ENCODE measurements at regions not wholly inside any gene's neighbourhood (a gene's known extent, or its start where the extent isn't known, plus 50 kb on each side); places are given as distances from the start of the nearest gene placed in this dataset.

DNA sequence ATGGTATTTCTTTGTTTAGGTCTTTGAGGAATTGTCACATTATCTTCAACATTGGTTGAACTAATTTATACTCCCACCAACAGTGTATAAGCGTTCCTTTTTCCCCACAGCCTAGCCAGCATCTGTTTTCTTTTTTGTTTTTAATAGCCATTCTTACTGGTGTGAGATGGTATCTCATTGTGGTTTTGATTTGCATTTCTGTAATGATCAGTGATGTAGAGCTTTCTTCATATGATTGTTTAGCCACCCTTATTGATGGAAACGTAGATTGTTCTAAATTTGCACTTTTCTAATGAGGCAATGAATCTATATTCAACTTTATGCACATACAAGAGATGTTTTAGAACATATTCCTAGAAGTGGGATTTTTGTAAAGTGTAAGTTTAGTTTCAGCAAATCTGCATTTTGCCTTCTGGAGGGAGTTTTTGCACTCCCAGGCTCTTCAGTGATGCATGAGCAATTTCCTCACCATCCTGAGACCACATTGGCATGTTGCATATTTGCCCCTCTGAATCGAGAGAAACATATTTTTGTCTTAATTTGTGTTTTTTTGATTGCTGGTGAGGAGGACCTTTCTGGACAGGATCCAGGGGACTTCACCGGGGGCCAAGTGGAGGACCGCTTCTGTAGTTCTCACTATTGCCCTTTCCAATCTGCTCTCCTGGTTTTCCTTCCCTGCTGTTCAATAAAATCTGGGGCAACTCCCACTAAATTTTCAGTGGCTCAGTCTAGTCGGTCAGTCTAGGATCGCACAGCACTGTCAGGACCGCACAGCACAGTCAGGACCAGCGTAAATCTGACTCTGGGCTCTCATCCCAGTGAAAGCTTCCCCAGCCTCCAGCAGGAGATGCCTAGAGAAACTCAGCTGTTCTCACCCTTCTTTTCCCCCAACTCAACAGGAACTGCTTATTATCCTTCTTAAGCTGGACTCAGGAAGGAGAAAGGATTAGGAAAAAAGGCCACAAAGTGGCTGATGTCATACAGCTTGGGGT is 157.0 kb downstream of the PTPN20 start:
- no peak overlapping the region for H3K4me3 Mint-ChIP-seq
- no peak overlapping the region for H3K27ac Mint-ChIP-seq
- H3K9me3 Mint-ChIP-seq, result no peaks in the 10 kb centered on the region
- no peaks in the 10 kb centered on the region for H3K27me3 Mint-ChIP-seq
- peaks cover 0 to 3% (median 0%) of the 10 kb centered on the region in 3 donors for H3K4me1 Mint-ChIP-seq
- no peaks in the 10 kb centered on the region for H3K36me3 Mint-ChIP-seq

DNA sequence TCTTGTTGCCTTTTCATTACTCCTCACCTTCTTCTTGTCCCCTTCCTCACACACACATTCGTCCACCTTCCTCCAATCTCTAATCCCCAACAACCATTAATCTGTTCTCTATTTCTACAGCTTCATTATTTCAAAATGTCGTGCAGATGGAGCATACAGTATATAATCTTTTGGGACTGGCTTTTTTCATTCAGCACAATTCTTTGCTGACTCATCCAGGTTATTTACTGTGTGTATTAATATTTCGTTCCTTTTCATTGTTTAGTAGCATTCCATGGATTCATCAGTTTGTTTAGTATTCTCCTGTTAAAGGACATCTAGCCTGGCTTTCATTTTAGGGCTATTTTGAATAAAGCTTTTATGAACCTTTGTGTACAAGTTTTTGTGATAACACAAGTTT is 159.3 kb downstream of the PTPN20 start:
- Mint-ChIP-seq H3K27ac (no peak overlapping the region), H3K36me3 (no peaks in the 10 kb centered on the region), H3K9me3 (no peaks in the 10 kb centered on the region), H3K27me3 (peaks cover 7% of the 10 kb centered on the region), H3K4me1 (peaks cover 0 to 3% (median 0%) of the 10 kb centered on the region in 3 donors), H3K4me3 (no peak overlapping the region)

DNA sequence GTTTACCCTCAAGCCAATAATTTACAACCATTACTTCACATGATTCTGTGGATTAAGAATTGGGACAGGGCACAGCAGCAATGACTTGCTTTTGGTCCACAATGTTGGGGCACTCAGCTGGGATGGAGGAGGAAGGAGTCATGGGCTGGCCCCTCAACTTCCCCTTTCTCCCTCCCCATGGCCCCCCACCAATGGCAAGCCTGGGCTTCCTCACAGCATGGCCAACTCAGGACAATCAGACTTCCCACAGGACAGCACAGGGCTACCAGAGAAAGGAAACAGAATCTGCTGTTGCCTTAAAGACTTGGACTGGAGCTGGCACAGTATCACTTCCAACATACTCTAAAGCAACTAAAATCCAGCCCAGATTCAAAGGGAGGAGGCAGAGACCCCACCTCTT is 160.7 kb downstream of the PTPN20 start:
- peaks cover 0 to 3% (median 0%) of the 10 kb centered on the region in 3 donors for H3K4me1 Mint-ChIP-seq
- H3K27ac Mint-ChIP-seq, result no peak overlapping the region
- no peak overlapping the region for H3K4me3 Mint-ChIP-seq
- H3K9me3 Mint-ChIP-seq, result no peaks in the 10 kb centered on the region
- peaks cover 7% of the 10 kb centered on the region for H3K27me3 Mint-ChIP-seq
- no peaks in the 10 kb centered on the region for H3K36me3 Mint-ChIP-seq

GRCh38 chr10:47073967-47074366 is 162.7 kb downstream of the PTPN20 start:
- Mint-ChIP-seq H3K4me1 (peaks cover 0 to 2% (median 1%) of the 10 kb centered on the region in 3 donors), H3K4me3 (no peak overlapping the region), H3K36me3 (no peaks in the 10 kb centered on the region), H3K27ac (no peak overlapping the region), H3K9me3 (no peaks in the 10 kb centered on the region), H3K27me3 (peaks cover 7% of the 10 kb centered on the region)

- peaks cover 0 to 1% (median 0%) of the 10 kb centered on the region in 3 donors for H3K4me1 Mint-ChIP-seq
- H3K9me3 Mint-ChIP-seq, result no peaks in the 10 kb centered on the region
- no peak overlapping the region for H3K27ac Mint-ChIP-seq
- peaks cover 18% of the 10 kb centered on the region for H3K27me3 Mint-ChIP-seq
- no peak overlapping the region for H3K4me3 Mint-ChIP-seq
- no peaks in the 10 kb centered on the region for H3K36me3 Mint-ChIP-seq
Observed at GRCh38 chr10:47076949-47077361, 165.7 kb downstream of the PTPN20 start.

DNA sequence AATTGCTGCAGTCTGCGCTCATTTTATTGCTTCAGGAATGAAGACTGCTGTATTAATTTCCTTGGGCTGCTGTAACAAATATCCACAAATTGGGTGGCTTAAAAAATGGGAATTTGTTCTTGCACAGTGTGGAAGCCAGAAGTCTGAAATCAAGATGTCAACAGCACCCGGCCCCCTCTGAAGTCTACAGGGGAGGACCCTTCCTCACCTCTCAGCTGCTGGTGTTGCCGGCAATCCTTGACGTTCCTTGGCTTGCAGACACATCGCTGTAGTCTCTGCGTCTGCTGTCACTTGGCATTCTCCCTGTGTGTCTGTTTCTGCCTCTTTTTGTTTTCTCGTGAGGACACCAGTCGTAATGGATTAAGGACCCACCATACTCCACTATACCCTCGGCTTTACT is 166.2 kb downstream of the PTPN20 start:
- Mint-ChIP-seq H3K4me3 (no peak overlapping the region), H3K9me3 (no peaks in the 10 kb centered on the region), H3K27me3 (peaks cover 18% of the 10 kb centered on the region), H3K4me1 (peaks cover 0 to 1% (median 0%) of the 10 kb centered on the region in 3 donors), H3K27ac (no peak overlapping the region), H3K36me3 (no peaks in the 10 kb centered on the region)

DNA sequence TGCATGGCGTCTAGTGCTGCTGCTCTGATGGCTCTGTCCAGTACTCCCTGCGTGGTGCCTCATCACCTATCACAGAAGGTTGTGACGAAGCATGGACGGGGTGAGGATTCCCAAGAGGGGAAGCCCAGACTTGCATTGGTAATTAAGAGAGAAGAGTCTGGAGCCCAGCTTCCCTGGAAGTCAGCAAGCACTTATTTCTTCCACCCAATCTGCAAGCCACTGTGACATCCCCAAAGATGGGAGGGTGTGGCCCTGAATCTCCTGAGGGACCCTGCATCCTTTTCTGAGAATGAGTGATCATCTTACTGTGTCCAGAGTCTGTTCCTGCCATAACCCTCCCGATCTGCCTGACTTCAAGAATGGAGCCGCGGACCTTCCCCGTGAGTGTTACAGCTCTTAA is 166.7 kb downstream of the PTPN20 start:
- Mint-ChIP-seq H3K9me3 (no peaks in the 10 kb centered on the region), H3K4me1 (peaks cover 0 to 1% (median 0%) of the 10 kb centered on the region in 3 donors), H3K4me3 (no peak overlapping the region), H3K27me3 (peaks cover 18% of the 10 kb centered on the region), H3K27ac (no peak overlapping the region), H3K36me3 (no peaks in the 10 kb centered on the region)

- H3K4me1 Mint-ChIP-seq, result peaks cover 0 to 1% (median 0%) of the 10 kb centered on the region in 3 donors
- H3K27me3 Mint-ChIP-seq, result peaks cover 18% of the 10 kb centered on the region
- H3K9me3 Mint-ChIP-seq, result no peaks in the 10 kb centered on the region
- no peaks in the 10 kb centered on the region for H3K36me3 Mint-ChIP-seq
- H3K27ac Mint-ChIP-seq, result no peak overlapping the region
- no peak overlapping the region for H3K4me3 Mint-ChIP-seq
Observed at GRCh38 chr10:47078393-47079203, 167.4 kb downstream of the PTPN20 start.

DNA sequence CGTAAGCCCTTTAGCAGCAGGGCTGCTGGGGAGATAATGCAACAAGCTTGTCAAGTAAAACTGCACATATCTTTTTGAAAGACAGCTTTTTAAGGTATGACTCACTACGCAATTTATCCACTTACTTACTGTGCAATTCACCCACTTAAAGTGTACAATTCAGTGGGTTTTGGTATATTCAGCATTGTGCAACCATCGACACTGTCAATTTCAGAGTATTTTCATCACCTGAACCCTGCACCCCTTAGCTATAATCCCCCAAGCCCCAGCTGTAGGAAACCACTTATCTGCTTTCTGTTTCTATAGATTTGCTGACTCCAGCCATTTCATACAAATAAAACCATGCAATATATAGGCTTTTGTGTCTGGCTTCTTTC is 168.0 kb downstream of the PTPN20 start:
- no peaks in the 10 kb centered on the region for H3K9me3 Mint-ChIP-seq
- peaks cover 0 to 1% (median 0%) of the 10 kb centered on the region in 3 donors for H3K4me1 Mint-ChIP-seq
- H3K4me3 Mint-ChIP-seq, result no peak overlapping the region
- H3K27me3 Mint-ChIP-seq, result peaks cover 16% of the 10 kb centered on the region
- H3K27ac Mint-ChIP-seq, result no peak overlapping the region
- H3K36me3 Mint-ChIP-seq, result no peaks in the 10 kb centered on the region

DNA sequence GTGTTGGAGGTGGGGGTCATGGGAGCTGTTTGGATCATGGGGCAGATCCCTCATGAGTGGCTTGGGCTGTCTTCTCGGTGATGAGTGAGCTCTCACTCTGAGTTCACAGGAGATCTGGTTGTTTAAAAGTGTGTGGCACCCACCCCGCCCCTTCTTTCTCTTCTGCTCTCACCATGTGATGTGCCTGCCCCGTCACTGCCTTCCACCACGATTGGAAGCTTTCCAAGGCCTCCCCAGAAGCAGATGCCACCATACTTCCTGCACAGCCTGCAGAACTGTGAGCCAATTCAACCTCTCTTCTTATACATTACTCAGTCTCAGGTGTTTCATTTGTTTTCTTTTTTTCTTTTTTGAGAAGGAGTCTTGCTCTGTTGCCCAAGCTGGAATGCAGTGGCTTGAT is 170.0 kb downstream of the PTPN20 start:
- no peak overlapping the region for H3K27ac Mint-ChIP-seq
- H3K9me3 Mint-ChIP-seq, result no peaks in the 10 kb centered on the region
- H3K4me3 Mint-ChIP-seq, result no peak overlapping the region
- peaks cover 0 to 1% (median 0%) of the 10 kb centered on the region in 3 donors for H3K4me1 Mint-ChIP-seq
- no peaks in the 10 kb centered on the region for H3K36me3 Mint-ChIP-seq
- H3K27me3 Mint-ChIP-seq, result peaks cover 11% of the 10 kb centered on the region

DNA sequence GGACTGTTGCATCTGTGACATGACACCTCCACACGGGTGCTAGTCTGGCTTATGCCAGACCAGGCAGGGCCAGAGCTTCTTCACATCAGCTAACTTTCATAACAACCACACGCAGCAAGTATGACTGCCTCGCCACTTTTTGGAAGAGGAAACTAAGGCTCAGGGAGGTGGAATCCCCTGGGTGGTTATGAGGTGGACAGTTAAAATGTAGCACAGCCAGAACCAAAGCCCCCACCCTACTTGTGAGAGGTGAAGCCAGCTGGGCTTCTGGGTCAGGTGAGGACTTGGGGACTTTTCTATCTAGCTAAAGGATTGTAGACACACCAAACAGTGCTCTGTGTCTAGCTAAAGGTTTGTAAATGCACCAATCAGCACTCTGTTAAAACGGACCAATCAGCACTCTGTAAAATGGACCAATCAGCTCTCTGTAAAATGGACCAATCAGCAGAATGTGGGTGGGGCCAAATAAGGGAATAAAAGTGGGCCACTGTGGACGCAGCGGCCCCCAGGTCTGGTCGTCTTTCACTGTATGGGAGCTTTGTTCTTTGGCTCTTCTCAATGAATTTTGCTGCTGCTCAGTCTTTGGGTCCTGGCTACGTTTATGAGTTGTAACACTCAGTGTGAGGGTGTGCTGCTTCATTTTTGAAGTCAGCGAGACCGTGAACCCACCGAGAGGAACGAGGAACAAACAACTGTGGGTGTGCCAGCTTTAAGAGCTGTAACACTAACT is 171.0 kb downstream of the PTPN20 start:
- Mint-ChIP-seq H3K27me3 (peaks cover 11% of the 10 kb centered on the region), H3K27ac (no peak overlapping the region), H3K4me1 (peaks cover 0 to 1% (median 0%) of the 10 kb centered on the region in 3 donors), H3K9me3 (no peaks in the 10 kb centered on the region), H3K4me3 (no peak overlapping the region), H3K36me3 (no peaks in the 10 kb centered on the region)

DNA sequence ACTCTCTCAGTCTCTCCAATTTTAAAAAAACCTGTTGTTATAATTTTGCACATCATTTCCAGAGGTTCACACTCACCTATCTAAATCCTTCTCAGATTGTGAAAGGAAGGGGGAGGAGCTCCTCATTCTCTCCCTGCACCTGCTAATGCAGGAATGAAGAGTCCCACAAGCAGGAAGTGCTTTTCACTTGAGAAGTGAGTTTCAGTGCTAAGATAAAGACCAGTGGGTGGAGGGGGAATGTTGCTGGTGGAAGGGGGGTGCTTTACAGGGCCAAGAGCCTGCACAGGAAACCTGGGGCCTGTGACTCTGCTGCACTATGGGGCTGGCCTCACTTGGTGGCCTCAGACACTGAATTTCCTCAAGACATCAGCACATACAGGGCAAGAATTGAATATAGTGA is 176.4 kb downstream of the PTPN20 start:
- no peak overlapping the region for H3K27ac Mint-ChIP-seq
- H3K4me3 Mint-ChIP-seq, result no peak overlapping the region
- H3K9me3 Mint-ChIP-seq, result no peaks in the 10 kb centered on the region
- H3K36me3 Mint-ChIP-seq, result no peaks in the 10 kb centered on the region
- H3K27me3 Mint-ChIP-seq, result no peaks in the 10 kb centered on the region
- no peaks in the 10 kb centered on the region for H3K4me1 Mint-ChIP-seq

- Mint-ChIP-seq H3K4me3 (no peak overlapping the region), H3K27ac (no peak overlapping the region), H3K9me3 (no peaks in the 10 kb centered on the region), H3K36me3 (no peaks in the 10 kb centered on the region), H3K4me1 (no peaks in the 10 kb centered on the region), H3K27me3 (no peaks in the 10 kb centered on the region)
Observed at GRCh38 chr10:47088656-47089354, 177.6 kb downstream of the PTPN20 start.

- Mint-ChIP-seq H3K27ac (no peak overlapping the region), H3K4me3 (no peak overlapping the region), H3K4me1 (no peaks in the 10 kb centered on the region), H3K9me3 (no peaks in the 10 kb centered on the region), H3K36me3 (no peaks in the 10 kb centered on the region), H3K27me3 (peaks cover 3% of the 10 kb centered on the region)
Observed at GRCh38 chr10:47090042-47090441, 178.8 kb downstream of the PTPN20 start.

All from IgD-negative memory B cell (primary cell).